Mammary epithelial cell (primary cell): ENCODE measurements at regions not wholly inside any gene's neighbourhood (a gene's known extent, or its start where the extent isn't known, plus 50 kb on each side); places are given as distances from the start of the nearest gene placed in this dataset.

Experiments
- EZH2 ChIP-seq: IDR thresholded peaks from 2 replicates; pipeline ENCODE4 v1.6.1; 2012; ENCODE audit warnings: low read length, inconsistent platforms, borderline replicate concordance
- TF ChIP-seq, protein P1 (sequence below), 2 donors: IDR thresholded peaks in 1 of 2; conservative IDR thresholded peaks in 1 of 2; 2 replicates each; pipeline ENCODE4 v1.5.1; 2011 to 2012; ENCODE audit warnings: inconsistent platforms in 2 of 2, low read length in 2 of 2, mild to moderate bottlenecking in 2 of 2, control low read depth in 1 of 2, low read depth in 1 of 2; ENCODE audit not compliant: insufficient read depth in 1 of 2; ENCODE audit errors: extremely low read depth in 1 of 2

DNA sequence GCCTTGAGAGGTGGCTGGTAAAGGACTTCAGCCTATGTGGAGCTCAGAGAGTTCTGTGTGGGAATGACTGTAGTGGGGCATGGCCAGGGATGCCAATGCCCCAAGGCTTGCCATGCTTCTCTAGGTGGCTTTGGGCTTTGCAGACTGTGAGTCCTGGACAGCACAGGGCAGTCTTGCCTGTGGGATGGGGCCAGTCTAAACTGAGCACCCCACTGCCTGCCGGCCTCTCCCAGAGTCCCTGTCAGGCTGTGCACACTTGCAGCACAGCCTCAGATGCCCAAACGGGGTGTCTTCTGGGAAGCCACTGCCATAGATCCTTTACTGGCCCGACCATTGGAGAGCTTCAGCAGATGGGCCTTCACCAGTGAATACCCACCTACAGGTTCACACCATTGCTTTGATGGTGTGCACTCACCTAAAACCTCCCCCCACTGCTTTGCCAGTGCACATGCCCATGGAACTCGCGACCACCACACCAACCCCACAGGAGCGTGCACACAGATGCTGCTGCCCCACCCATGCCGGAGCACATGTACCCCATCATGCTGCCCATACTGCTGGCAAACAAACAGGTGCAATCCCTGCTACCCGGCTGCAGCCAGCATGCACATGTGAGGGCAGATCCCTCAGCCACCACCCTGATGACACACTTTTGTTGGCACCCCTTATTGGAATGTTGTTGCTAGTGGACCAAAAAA lies 97.3 kb upstream of the CNKSR2 start:
- TF ChIP-seq, protein P1, sequence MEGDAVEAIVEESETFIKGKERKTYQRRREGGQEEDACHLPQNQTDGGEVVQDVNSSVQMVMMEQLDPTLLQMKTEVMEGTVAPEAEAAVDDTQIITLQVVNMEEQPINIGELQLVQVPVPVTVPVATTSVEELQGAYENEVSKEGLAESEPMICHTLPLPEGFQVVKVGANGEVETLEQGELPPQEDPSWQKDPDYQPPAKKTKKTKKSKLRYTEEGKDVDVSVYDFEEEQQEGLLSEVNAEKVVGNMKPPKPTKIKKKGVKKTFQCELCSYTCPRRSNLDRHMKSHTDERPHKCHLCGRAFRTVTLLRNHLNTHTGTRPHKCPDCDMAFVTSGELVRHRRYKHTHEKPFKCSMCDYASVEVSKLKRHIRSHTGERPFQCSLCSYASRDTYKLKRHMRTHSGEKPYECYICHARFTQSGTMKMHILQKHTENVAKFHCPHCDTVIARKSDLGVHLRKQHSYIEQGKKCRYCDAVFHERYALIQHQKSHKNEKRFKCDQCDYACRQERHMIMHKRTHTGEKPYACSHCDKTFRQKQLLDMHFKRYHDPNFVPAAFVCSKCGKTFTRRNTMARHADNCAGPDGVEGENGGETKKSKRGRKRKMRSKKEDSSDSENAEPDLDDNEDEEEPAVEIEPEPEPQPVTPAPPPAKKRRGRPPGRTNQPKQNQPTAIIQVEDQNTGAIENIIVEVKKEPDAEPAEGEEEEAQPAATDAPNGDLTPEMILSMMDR (conservative IDR thresholded peaks at IDR 0.05 in 1 of 2, IDR thresholded peaks at IDR 0.05 in 1 of 2; ENCODE audit: extremely low read depth in 1 of 2, insufficient read depth in 1 of 2, low read depth in 1 of 2, low read length in 2 of 2) = no peak
- TF ChIP-seq EZH2 = no peak
